ENCODE measurements at regions not wholly inside any gene's neighbourhood (a gene's known extent, or its start where the extent isn't known, plus 50 kb on each side); places are given as distances from the start of the nearest gene placed in this dataset.

DNA sequence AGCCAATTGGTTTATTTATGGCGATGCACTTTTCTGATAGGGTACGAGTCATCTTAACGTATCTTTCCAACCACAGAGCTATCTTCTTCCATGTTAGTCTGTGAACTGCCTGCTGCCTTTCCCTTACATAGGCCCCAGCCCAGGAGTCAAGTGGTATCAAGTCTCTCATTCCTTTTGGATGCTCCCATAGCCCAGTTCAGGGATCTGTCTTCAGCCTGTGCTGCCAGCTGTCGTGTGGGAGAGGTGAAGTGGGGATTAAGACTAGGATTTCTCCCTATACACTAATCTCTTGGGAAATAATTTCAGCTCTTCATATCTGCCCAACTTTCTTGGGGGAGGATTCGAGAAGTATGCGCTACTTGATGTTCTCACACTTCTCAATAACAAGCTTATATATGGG, 475.7 kb downstream of the EBF1 start:
- TF ChIP-seq, protein P1, sequence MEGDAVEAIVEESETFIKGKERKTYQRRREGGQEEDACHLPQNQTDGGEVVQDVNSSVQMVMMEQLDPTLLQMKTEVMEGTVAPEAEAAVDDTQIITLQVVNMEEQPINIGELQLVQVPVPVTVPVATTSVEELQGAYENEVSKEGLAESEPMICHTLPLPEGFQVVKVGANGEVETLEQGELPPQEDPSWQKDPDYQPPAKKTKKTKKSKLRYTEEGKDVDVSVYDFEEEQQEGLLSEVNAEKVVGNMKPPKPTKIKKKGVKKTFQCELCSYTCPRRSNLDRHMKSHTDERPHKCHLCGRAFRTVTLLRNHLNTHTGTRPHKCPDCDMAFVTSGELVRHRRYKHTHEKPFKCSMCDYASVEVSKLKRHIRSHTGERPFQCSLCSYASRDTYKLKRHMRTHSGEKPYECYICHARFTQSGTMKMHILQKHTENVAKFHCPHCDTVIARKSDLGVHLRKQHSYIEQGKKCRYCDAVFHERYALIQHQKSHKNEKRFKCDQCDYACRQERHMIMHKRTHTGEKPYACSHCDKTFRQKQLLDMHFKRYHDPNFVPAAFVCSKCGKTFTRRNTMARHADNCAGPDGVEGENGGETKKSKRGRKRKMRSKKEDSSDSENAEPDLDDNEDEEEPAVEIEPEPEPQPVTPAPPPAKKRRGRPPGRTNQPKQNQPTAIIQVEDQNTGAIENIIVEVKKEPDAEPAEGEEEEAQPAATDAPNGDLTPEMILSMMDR (IDR thresholded peaks at IDR 0.05; ENCODE audit: borderline replicate concordance, extremely low read depth, low read length, poor library complexity, severe bottlenecking), result no peak
- TF ChIP-seq EZH2 (IDR thresholded peaks at IDR 0.05; ENCODE audit: borderline replicate concordance, low read depth, low read length, severe bottlenecking), result no peak
